CD4-positive, alpha-beta T cell treated with Interleukin-4 for 1 hour (primary cell): ENCODE measurements at regions not wholly inside any gene's neighbourhood (a gene's known extent, or its start where the extent isn't known, plus 50 kb on each side); places are given as distances from the start of the nearest gene placed in this dataset.

ENCODE experiments used
- DNase-seq, 2 donors: peaks; one replicate each; pipeline ENCODE4 v3.0.0-alpha.2; 2020 to 2022

DNA sequence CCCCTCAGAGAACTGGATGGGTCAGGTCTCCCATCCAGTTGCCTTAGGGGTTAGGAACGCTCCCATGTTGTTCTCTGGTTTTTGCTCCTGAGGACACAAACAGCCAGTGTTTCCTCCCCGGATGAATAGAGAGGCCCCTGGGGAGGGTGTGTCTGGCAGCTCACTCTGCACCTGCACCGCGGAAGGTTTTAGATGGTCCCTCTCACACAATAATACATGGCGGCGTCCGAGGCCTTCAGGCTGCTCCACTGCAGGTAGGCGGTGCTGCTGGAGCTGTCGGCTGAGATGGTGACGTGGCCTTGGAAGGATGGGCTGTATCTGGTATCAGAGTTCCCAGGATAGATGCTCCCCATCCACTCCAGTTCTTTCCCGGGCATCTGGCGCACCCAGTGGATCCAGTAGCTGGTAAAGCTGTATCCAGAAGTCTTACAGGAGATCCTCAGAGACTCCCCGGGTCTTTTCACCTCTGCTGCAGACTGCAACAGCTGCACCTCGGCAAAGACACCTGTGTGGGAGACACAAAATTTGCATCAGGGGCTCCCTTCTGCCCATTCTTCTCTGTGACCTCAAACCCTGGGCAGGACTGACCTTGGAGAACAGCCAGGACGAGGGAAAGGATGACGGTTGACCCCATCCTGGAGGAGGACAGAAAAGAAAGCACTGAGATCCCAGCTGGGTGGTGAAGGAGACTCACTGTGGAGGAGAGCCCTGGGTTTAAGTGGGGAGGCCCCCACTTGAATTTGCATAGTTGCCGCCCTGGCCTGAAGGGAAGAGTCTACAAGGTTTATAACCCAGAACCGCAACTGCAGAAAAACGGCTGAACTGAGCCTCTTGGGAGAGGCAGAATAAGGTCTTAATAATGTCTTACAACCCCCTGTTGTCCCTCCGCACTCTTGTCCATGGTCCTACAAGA lies 1324.8 kb downstream of the TMEM121 start:
- peak in 1 of 2 donors; percentile 47 for DNase-seq

GRCh38 chr14:106872611-106873446 lies 1346.4 kb downstream of the TMEM121 start:
- DNase-seq: peak; percentile 83 to 86

GRCh38 chr14:106874350-106874749 lies 1348.0 kb downstream of the TMEM121 start:
- no peak for DNase-seq

DNA sequence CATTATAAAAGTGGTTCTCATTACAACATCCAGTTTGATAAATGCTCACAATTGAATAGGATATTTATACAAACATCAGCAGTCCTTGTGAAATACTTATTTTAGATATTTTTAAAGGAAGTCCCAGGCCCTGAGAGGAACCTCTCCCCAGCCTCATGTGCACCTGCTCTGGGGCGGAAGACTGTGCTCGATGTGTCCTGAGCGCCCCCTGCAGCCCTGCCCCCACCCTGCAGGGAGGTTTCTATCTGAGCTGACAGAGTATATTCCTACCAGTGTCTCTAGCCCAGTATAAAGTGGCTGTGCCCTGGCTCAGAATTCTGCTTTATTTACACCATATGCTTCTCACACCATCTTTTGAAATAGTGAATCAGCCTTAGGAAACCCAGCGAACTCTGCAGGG lies 1349.1 kb downstream of the TMEM121 start:
- DNase-seq: peak; percentile 21 to 49

DNA sequence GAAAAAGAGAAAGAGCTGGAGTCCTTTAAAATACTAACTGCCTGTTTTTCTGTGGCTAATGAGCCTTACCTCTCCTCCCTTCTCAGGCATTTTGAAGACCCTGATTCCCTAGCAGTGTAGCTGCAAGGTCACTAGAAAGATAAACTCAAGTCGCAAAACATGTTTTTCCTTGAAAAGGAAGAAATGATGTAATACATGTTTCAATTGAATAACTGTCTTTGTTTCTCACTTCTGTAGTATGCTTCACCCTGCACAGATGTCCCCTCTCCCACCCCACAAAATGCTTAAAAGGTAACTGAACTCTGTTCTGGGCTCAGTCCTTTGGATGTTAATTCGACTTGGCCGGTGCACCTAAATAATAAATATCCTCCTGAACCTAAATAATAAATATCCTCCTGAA lies 1350.3 kb downstream of the TMEM121 start:
- no peak for DNase-seq

GRCh38 chr14:106877517-106877916 lies 1351.1 kb downstream of the TMEM121 start:
- no peak for DNase-seq

DNA sequence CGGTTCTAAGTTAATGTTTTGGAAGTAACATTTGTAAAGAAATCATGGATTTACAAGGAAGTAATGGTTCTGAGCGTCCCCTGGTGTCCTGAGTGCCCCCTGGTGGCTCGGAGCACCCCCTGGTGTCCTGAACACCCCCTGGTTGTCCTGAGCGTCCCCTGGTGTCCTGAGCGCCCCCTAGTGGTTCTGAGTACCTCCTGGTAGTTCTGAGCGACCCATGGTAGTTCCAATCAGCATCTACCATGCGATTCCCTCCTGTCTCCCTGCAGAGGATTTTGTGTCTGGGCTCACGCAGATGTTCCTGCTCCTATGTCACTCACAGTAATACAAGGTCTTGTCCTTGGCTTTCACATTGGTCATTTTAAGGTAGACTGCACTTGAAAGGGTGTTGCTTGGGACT lies 1352.9 kb downstream of the TMEM121 start:
- DNase-seq: peak; percentile 38 to 63

DNA sequence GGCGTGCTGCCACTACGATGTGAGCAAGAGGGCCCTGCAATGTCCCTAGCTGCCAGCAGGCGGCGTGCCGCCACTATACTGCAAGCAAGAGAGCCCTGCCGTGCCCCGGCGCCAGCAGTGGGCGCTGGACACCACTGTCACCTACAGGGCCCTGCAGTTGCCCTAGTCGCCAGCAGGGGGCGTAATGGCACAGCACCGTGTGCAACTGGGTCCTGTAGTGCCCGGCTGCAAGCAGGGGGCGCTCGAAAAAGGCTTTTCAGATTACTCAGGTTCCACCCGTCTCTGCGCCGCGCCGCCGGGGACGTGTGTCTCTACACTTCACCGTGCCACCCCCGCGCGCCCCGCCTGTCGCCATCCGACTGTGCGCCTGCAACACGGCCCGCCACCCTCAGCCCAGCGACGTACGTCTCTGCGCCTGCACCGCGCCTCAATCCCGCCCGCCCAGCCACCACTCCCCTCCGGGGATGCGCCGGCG lies 1356.9 kb downstream of the TMEM121 start:
- peak; percentile 31 to 49 for DNase-seq
